Endodermal cell (in vitro differentiated cells): ENCODE measurements at regions not wholly inside any gene's neighbourhood (a gene's known extent, or its start where the extent isn't known, plus 50 kb on each side); places are given as distances from the start of the nearest gene placed in this dataset.

Experiments used
- DNase-seq: peaks from one replicate; pipeline ENCODE4 v3.0.0-alpha.2; 2017
- H3K27ac ChIP-seq: 2 replicates; pipeline ENCODE4 v1.5.1; 2013; ENCODE audit warnings: mild to moderate bottlenecking, low read depth, low read length, moderate library complexity
- H3K27me3 ChIP-seq: 2 replicates; pipeline ENCODE4 v1.6.1; 2013; ENCODE audit warnings: mild to moderate bottlenecking, low read length, moderate library complexity; ENCODE audit not compliant: insufficient read depth, control insufficient read depth, poor library complexity, severe bottlenecking
- H3K36me3 ChIP-seq: 2 replicates; pipeline ENCODE4 v1.7.0; 2013; ENCODE audit warnings: mild to moderate bottlenecking, low read length, moderate library complexity; ENCODE audit not compliant: control insufficient read depth, insufficient read depth
- H3K4me1 ChIP-seq: one replicate; pipeline ENCODE4 v1.7.0; 2013; ENCODE audit warnings: low read length; ENCODE audit not compliant: control insufficient read depth, insufficient read depth
- H3K4me3 ChIP-seq: 2 replicates; pipeline ENCODE4 v1.5.1; 2013; ENCODE audit warnings: mild to moderate bottlenecking, low read length, moderate library complexity
- H3K9ac ChIP-seq: 2 replicates; pipeline ENCODE4 v1.6.1; 2013; ENCODE audit warnings: mild to moderate bottlenecking, low read length, moderate library complexity; ENCODE audit not compliant: poor library complexity, severe bottlenecking; ENCODE audit errors: extremely low read depth
- H3K9me3 ChIP-seq: 2 replicates; pipeline ENCODE4 v1.6.1; 2013; ENCODE audit warnings: mild to moderate bottlenecking, low read length, moderate library complexity; ENCODE audit not compliant: control insufficient read depth
- H3K27ac Mint-ChIP-seq: 2 replicates; pipeline ENCODE4 v1.8.0; 2020; ENCODE audit warnings: mixed read lengths
- H3K27me3 Mint-ChIP-seq: 2 replicates; pipeline ENCODE4 v1.8.0; 2021; ENCODE audit warnings: mild to moderate bottlenecking, mixed read lengths; ENCODE audit not compliant: insufficient read depth
- H3K36me3 Mint-ChIP-seq: 2 replicates; pipeline ENCODE4 v1.8.0; 2020; ENCODE audit warnings: low read depth, mixed read lengths
- H3K4me1 Mint-ChIP-seq: 2 replicates; pipeline ENCODE4 v1.8.0; 2020; ENCODE audit warnings: mixed read lengths
- H3K4me3 Mint-ChIP-seq: 2 replicates; pipeline ENCODE4 v1.8.0; 2020; ENCODE audit warnings: mild to moderate bottlenecking, moderate library complexity, mixed read lengths
- H3K9me3 Mint-ChIP-seq: 2 replicates; pipeline ENCODE4 v1.8.0; 2020; ENCODE audit warnings: mild to moderate bottlenecking, mixed read lengths
- CTCF ChIP-seq: fragments of 200-600 bp; sonication (generic); conservative IDR thresholded peaks from 2 replicates; pipeline ENCODE4 v1.5.0; 2021; ENCODE audit warnings: antibody characterized with exemption, mild to moderate bottlenecking
- WGBS, 2 experiments: methylation state at CpG; one replicate each; pipeline versions ENCODE4 v1.1.5 to v1.1.7; 2013; ENCODE audit warnings: missing lambda C conversion rate in 2 of 2, mixed read lengths in 1 of 2; ENCODE audit not compliant: insufficient coverage in 1 of 2, insufficient read length in 1 of 2; 5-methylcytosine and 5-hydroxymethylcytosine counted together

GRCh38 chr1:4980211-4980610 lies 325.8 kb downstream of the AJAP1 start:
- Mint-ChIP-seq H3K9me3 (peaks cover 4% of the 10 kb centered on the region), H3K4me3 (no peak overlapping the region), H3K36me3 (no peaks in the 10 kb centered on the region), H3K27ac (no peak overlapping the region), H3K4me1 (peaks cover 2% of the 10 kb centered on the region), H3K27me3 (peaks cover 13% of the 10 kb centered on the region)
- Histone ChIP-seq H3K4me3 (no peak overlapping the region), H3K27ac (no peak overlapping the region), H3K27me3 (no peaks in the 10 kb centered on the region), H3K9me3 (peaks cover 7% of the 10 kb centered on the region), H3K4me1 (no peaks in the 10 kb centered on the region), H3K36me3 (no peaks in the 10 kb centered on the region), H3K9ac (no peak overlapping the region)
- 92 to 100% methylated on average over 5 to 6 of the region's 6 CpGs for WGBS, 2 experiments
- no peak for DNase-seq
- TF ChIP-seq CTCF, result no peak

GRCh38 chr1:4978660-4979390 lies 324.4 kb downstream of the AJAP1 start:
- Histone ChIP-seq H3K9ac (no peak overlapping the region), H3K36me3 (no peaks in the 10 kb centered on the region), H3K4me3 (no peak overlapping the region), H3K4me1 (no peaks in the 10 kb centered on the region), H3K27me3 (no peaks in the 10 kb centered on the region), H3K9me3 (peaks cover 5% of the 10 kb centered on the region), H3K27ac (no peak overlapping the region)
- peaks cover 2% of the 10 kb centered on the region for H3K4me1 Mint-ChIP-seq
- no peaks in the 10 kb centered on the region for H3K36me3 Mint-ChIP-seq
- H3K4me3 Mint-ChIP-seq, result no peak overlapping the region
- DNase-seq, result peak; percentile 23
- peaks cover 5% of the 10 kb centered on the region for H3K9me3 Mint-ChIP-seq
- TF ChIP-seq CTCF, result no peak
- peaks cover 13% of the 10 kb centered on the region for H3K27me3 Mint-ChIP-seq
- WGBS, 2 experiments, result 92 to 94% methylated on average over 12 to 19 of the region's 19 CpGs
- no peak overlapping the region for H3K27ac Mint-ChIP-seq

- Histone ChIP-seq H3K4me3 (no peak overlapping the region), H3K27me3 (no peaks in the 10 kb centered on the region), H3K9me3 (no peaks in the 10 kb centered on the region), H3K36me3 (no peaks in the 10 kb centered on the region), H3K4me1 (no peaks in the 10 kb centered on the region), H3K27ac (no peak overlapping the region), H3K9ac (no peak overlapping the region)
- H3K9me3 Mint-ChIP-seq, result peaks cover 3% of the 10 kb centered on the region
- DNase-seq, result no peak
- H3K36me3 Mint-ChIP-seq, result no peaks in the 10 kb centered on the region
- H3K4me3 Mint-ChIP-seq, result no peak overlapping the region
- H3K27ac Mint-ChIP-seq, result no peak overlapping the region
- H3K4me1 Mint-ChIP-seq, result peaks cover 2% of the 10 kb centered on the region
- 84 to 90% methylated on average over 10 of the region's 11 CpGs for WGBS, 2 experiments
- peaks cover 13% of the 10 kb centered on the region for H3K27me3 Mint-ChIP-seq
- no peak for TF ChIP-seq CTCF
Observed at GRCh38 chr1:4977701-4978100, 323.3 kb downstream of the AJAP1 start.
